K562 (cell line): ENCODE measurements at regions not wholly inside any gene's neighbourhood (a gene's known extent, or its start where the extent isn't known, plus 50 kb on each side); places are given as distances from the start of the nearest gene placed in this dataset.

Experiments
- ATAC-seq: fragments of 200-7000 bp; cut with Tn5 transposase; 3 replicates; pipeline ENCODE4 v1.9.1; 2020; ENCODE audit warnings: moderate library complexity
- BruUV-seq: library from RNA; stranded (reverse); fragments of 400-500 nt; replicated peaks from 2 replicates; lab custom pipeline; 2021; lab: Mats Ljungman, UMichigan
- CTCF ChIA-PET: fragments of 300-600 bp; formaldehyde crosslinking; extraction: SDS; loops from one replicate; lab custom pipeline; 2021; ENCODE audit warnings: low intra/inter-chr PET ratio; lab: Yijun Ruan, JAX
- POLR2A ChIA-PET: fragments of 300-600, 350-650 bp; sonication (Branson Sonifier 250); formaldehyde crosslinking; extraction: SDS; loops from one replicate; lab custom pipeline; 2021; ENCODE audit warnings: antibody characterized with exemption, inconsistent platforms; lab: Yijun Ruan, JAX
- DNase-seq, 4 experiments: peaks; one replicate each; pipeline versions ENCODE4 v3.0.0 to v3.0.0-alpha.2; 2011 to 2018; ENCODE audit warnings: low spot score in 3 of 4, mixed read lengths in 3 of 4; ENCODE audit errors: extremely low read depth in 1 of 4
- FAIRE-seq: peaks from 2 replicates; lab custom pipeline; 2011; peaks lifted over from hg19 to GRCh38; lab: Jason Lieb, UNC
- H2AFZ ChIP-seq: 2 replicates; pipeline ENCODE4 v1.6.0; 2011; ENCODE audit warnings: low read depth, low read length, control low read depth, inconsistent platforms
- H3K27ac ChIP-seq: fragments of 200-600 bp; 3 replicates; pipeline ENCODE4 v1.8.0; 2011; ENCODE audit warnings: low read depth, mild to moderate bottlenecking, control low read depth, inconsistent platforms, low read length, moderate library complexity, mixed read lengths; ENCODE audit errors: extremely low read depth
- H3K27me3 ChIP-seq, 2 experiments: fragments of 300-600 bp in 1 of 2; 2 replicates in 1 of 2; 3 replicates in 1 of 2; pipeline versions ENCODE4 v1.6.0 to v1.8.0; 2011; ENCODE audit warnings: inconsistent platforms in 2 of 2, low read length in 2 of 2, mild to moderate bottlenecking in 1 of 2, mixed read lengths in 1 of 2, moderate library complexity in 1 of 2; ENCODE audit not compliant: control insufficient read depth in 2 of 2, insufficient read depth in 2 of 2
- H3K36me3 ChIP-seq: fragments of 300-600 bp; 3 replicates; pipeline ENCODE4 v1.8.0; 2011; ENCODE audit warnings: mild to moderate bottlenecking, low read length, inconsistent platforms; ENCODE audit not compliant: control insufficient read depth, insufficient read depth
- H3K4me1 ChIP-seq, 2 experiments: fragments of 200-600 bp in 1 of 2; replicated peaks in 1 of 2; 2 replicates in 1 of 2; 3 replicates in 1 of 2; pipeline versions ENCODE4 v1.5.1 to v1.8.0; 2011; ENCODE audit warnings: inconsistent platforms in 2 of 2, low read length in 2 of 2, mild to moderate bottlenecking in 1 of 2, mixed read lengths in 1 of 2, moderate library complexity in 1 of 2; ENCODE audit not compliant: control insufficient read depth in 2 of 2, insufficient read depth in 2 of 2
- H3K4me2 ChIP-seq: 2 replicates; pipeline ENCODE4 v1.6.1; 2011; ENCODE audit warnings: low read length, control low read depth, inconsistent platforms, mixed read lengths; ENCODE audit not compliant: insufficient read depth
- H3K4me3 ChIP-seq: fragments of 200-600 bp; sonication (generic), shearing (Covaris generic); 2 replicates; pipeline ENCODE4 v1.5.1; 2016; ENCODE audit warnings: control low read depth, inconsistent platforms
- H3K79me2 ChIP-seq: fragments of 200-600 bp; 3 replicates; pipeline ENCODE4 v1.8.0; 2011; ENCODE audit warnings: low read length, inconsistent platforms; ENCODE audit not compliant: control insufficient read depth, insufficient read depth
- H3K9ac ChIP-seq, 2 experiments: 2 replicates each; pipeline versions ENCODE4 v1.6.0 to v1.6.1; 2011; ENCODE audit warnings: low read depth in 2 of 2, low read length in 2 of 2, control low read depth in 1 of 2, inconsistent platforms in 1 of 2, mild to moderate bottlenecking in 1 of 2, mixed read lengths in 1 of 2; ENCODE audit not compliant: insufficient read depth in 1 of 2
- H3K9me1 ChIP-seq: one replicate; pipeline ENCODE4 v1.6.0; 2011; ENCODE audit warnings: inconsistent platforms, mild to moderate bottlenecking, low read length, moderate library complexity; ENCODE audit not compliant: control insufficient read depth, insufficient read depth
- H3K9me3 ChIP-seq: replicated peaks from 2 replicates; pipeline ENCODE4 v1.5.1; 2011; ENCODE audit warnings: low read depth, low read length, inconsistent platforms; ENCODE audit not compliant: control insufficient read depth, insufficient read depth
- H4K20me1 ChIP-seq: replicated peaks from 2 replicates; pipeline ENCODE4 v1.6.1; 2011; ENCODE audit warnings: low read length, inconsistent platforms, mixed read lengths; ENCODE audit not compliant: control insufficient read depth, insufficient read depth
- CBFA2T2 ChIP-seq: fragments of 450-650 bp; conservative IDR thresholded peaks from 2 replicates; pipeline ENCODE4 v1.6.1; 2017; ENCODE audit warnings: mild to moderate bottlenecking
- MECOM ChIP-seq: fragments of 250-450 bp; sonication (Bioruptor Pico); IDR thresholded peaks from 2 replicates; pipeline ENCODE4 v1.8.0; 2022; ENCODE audit warnings: inconsistent platforms
- MEF2A ChIP-seq: IDR thresholded peaks from 2 replicates; pipeline ENCODE4 v1.6.1; 2011; ENCODE audit warnings: low read depth, mild to moderate bottlenecking, low read length, moderate library complexity; ENCODE audit not compliant: control insufficient read depth
- SRF ChIP-seq, 2 experiments: fragments of 250-450, 450-650 bp in 1 of 2; sonication (Bioruptor Pico) in 1 of 2; sonication (generic) in 1 of 2; formaldehyde crosslinking; IDR thresholded peaks; 2 replicates each; pipeline versions ENCODE4 v1.5.0 to v1.5.1; 2020 to 2022; ENCODE audit warnings: mild to moderate bottlenecking in 1 of 2, missing genetic modification reagents in 1 of 2
- STAT5B ChIP-seq: fragments of 250-450 bp; sonication (Bioruptor Pico); IDR thresholded peaks from 2 replicates; pipeline ENCODE4 v1.8.0; 2021; ENCODE audit warnings: mild to moderate bottlenecking, inconsistent platforms
- ZC3H8 ChIP-seq: fragments of 450-650 bp; IDR thresholded peaks from 2 replicates; pipeline ENCODE4 v1.6.1; 2017
- WGBS: fragments of 100-300 bp; shearing (Covaris generic); methylation state at CpG from one replicate; pipeline ENCODE4 v1.1.6; 2016; ENCODE audit warnings: low coverage, mixed read lengths; ENCODE audit not compliant: insufficient coverage; ENCODE audit errors: missing lambda C conversion rate; 5-methylcytosine and 5-hydroxymethylcytosine counted together
- in situ Hi-C: fragments of 300-500 bp; cut with MboI; formaldehyde crosslinking; loops from 4 replicates; pipeline ENCODE4 v1.15.0; 2018; ENCODE audit warnings: inconsistent platforms, mixed read lengths
- intact Hi-C: fragments of 100-400 bp; cut with micrococcal nuclease; formaldehyde crosslinking; loops from 2 replicates; pipeline ENCODE4 v1.14.2; 2022
- TF ChIP-seq, protein P1 (sequence below), 3 experiments: fragments of 200-800 bp in 1 of 3; fragments of 250-450 bp in 1 of 3; fragments of 450-650 bp in 1 of 3; sonication (Bioruptor Pico) in 1 of 3; sonication (Bioruptor generic) in 1 of 3; formaldehyde crosslinking in 1 of 3; IDR thresholded peaks; 2 replicates each; pipeline versions ENCODE4 v1.6.1 to v1.8.0; 2016 to 2022; ENCODE audit warnings: mild to moderate bottlenecking in 2 of 3, missing genetic modification characterization in 2 of 3, missing compliant biosample characterization in 1 of 3, moderate library complexity in 1 of 3
- TF ChIP-seq, protein P2 (sequence below): sonication (generic); formaldehyde crosslinking; IDR thresholded peaks from 2 replicates; pipeline ENCODE4 v1.8.0; 2023; ENCODE audit warnings: missing genetic modification reagents, mild to moderate bottlenecking, borderline replicate concordance
- TF ChIP-seq, protein P3 (sequence below), 2 experiments: fragments of 250-450 bp in 1 of 2; fragments of 450-650 bp in 1 of 2; sonication (Bioruptor Pico) in 1 of 2; IDR thresholded peaks; 2 replicates each; pipeline versions ENCODE4 v1.6.1 to v1.8.0; 2016 to 2021; ENCODE audit warnings: mild to moderate bottlenecking in 2 of 2, moderate library complexity in 2 of 2, missing compliant biosample characterization in 1 of 2, missing genetic modification characterization in 1 of 2

DNA sequence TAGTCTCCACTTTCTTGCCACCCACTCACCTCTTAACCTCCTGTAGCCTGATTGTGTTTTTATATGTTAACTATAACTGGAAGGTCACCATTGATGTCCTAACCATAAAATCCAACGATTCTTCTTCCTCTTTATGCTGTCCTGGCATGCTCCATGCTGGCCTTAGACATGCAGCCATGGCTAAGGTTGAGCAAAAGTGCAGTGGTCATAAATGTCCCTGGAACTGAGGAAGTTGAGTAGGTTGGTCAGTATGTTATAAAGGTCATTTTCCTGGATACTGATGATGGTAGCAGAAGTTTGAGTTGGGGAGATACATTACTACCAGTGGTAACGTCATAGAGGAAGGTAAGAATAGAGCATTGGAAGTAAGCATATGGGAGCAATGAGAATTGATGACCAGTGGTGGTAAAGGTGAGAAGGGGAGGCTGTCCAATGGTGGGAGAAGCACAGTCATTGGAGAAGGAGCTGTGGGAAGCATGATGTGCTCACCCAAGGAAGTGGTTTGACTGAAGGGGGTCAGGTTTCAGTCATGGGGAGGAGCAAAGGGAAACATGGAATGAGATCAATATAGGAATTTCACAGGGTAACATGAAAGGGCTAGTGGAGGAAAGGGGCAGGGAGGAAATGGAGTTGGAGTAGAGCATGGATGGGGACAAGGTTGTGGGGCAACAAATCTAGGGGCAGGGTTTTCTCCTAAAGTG lies 240.8 kb downstream of the DACT1 start (continued):
- TF ChIP-seq, protein P1, sequence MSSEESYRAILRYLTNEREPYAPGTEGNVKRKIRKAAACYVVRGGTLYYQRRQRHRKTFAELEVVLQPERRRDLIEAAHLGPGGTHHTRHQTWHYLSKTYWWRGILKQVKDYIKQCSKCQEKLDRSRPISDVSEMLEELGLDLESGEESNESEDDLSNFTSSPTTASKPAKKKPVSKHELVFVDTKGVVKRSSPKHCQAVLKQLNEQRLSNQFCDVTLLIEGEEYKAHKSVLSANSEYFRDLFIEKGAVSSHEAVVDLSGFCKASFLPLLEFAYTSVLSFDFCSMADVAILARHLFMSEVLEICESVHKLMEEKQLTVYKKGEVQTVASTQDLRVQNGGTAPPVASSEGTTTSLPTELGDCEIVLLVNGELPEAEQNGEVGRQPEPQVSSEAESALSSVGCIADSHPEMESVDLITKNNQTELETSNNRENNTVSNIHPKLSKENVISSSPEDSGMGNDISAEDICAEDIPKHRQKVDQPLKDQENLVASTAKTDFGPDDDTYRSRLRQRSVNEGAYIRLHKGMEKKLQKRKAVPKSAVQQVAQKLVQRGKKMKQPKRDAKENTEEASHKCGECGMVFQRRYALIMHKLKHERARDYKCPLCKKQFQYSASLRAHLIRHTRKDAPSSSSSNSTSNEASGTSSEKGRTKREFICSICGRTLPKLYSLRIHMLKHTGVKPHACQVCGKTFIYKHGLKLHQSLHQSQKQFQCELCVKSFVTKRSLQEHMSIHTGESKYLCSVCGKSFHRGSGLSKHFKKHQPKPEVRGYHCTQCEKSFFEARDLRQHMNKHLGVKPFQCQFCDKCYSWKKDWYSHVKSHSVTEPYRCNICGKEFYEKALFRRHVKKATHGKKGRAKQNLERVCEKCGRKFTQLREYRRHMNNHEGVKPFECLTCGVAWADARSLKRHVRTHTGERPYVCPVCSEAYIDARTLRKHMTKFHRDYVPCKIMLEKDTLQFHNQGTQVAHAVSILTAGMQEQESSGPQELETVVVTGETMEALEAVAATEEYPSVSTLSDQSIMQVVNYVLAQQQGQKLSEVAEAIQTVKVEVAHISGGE (CRISPR knock-in tag; IDR thresholded peaks at IDR 0.05): no peak

DNA sequence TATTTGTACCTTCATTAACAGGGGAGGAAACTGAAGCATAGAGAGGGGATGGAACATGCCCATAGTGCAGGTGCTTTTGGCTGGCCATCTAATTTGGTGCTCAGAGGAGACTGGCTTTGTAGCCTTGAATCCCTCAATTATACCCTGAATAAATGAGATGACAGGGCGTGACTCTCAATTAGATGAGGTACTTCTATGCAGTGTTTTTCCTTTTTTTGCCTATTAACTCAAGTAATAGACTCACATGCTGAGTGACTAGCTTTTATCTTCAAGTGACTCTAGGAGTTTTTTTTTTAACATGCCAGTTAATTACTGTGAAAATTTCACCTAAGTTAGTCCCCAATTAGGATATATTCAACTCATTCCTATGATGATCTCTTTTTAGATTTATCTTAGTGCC lies 243.7 kb downstream of the DACT1 start:
- Histone ChIP-seq H3K27me3 (no peaks in the 10 kb centered on the region), H3K4me3 (no peak overlapping the region), H3K9ac (no peak overlapping the region), H3K9me3 (no peaks in the 10 kb centered on the region), H4K20me1 (no peaks in the 10 kb centered on the region), H3K36me3 (no peaks in the 10 kb centered on the region), H3K79me2 (no peaks in the 10 kb centered on the region), H3K4me2 (no peak overlapping the region), H2AFZ (no peak overlapping the region), H3K27ac (no peak overlapping the region), H3K9me1 (no peaks in the 10 kb centered on the region), H3K4me1 (no peaks in the 10 kb centered on the region)
- DNase-seq (no peak), FAIRE-seq (no peak), ATAC-seq (no peak)
- intact Hi-C loops: no loop called here
- no TSS peak for BruUV-seq
- whole genome bisulfite sequencing: 0% methylated on average over 1 of the region's 1 CpG
- ChIA-PET POLR2A (no interaction called here), CTCF (no interaction called here)
- in situ Hi-C loops: no loop called here
- TF ChIP-seq ZC3H8 (no peak), CBFA2T2 (no peak), MECOM (CRISPR knock-in tag) (no peak), STAT5B (CRISPR knock-in tag) (no peak), MEF2A (no peak), SRF (CRISPR knock-in tag; IDR thresholded peaks at IDR 0.05) (no peak)
- TF ChIP-seq, protein P2, sequence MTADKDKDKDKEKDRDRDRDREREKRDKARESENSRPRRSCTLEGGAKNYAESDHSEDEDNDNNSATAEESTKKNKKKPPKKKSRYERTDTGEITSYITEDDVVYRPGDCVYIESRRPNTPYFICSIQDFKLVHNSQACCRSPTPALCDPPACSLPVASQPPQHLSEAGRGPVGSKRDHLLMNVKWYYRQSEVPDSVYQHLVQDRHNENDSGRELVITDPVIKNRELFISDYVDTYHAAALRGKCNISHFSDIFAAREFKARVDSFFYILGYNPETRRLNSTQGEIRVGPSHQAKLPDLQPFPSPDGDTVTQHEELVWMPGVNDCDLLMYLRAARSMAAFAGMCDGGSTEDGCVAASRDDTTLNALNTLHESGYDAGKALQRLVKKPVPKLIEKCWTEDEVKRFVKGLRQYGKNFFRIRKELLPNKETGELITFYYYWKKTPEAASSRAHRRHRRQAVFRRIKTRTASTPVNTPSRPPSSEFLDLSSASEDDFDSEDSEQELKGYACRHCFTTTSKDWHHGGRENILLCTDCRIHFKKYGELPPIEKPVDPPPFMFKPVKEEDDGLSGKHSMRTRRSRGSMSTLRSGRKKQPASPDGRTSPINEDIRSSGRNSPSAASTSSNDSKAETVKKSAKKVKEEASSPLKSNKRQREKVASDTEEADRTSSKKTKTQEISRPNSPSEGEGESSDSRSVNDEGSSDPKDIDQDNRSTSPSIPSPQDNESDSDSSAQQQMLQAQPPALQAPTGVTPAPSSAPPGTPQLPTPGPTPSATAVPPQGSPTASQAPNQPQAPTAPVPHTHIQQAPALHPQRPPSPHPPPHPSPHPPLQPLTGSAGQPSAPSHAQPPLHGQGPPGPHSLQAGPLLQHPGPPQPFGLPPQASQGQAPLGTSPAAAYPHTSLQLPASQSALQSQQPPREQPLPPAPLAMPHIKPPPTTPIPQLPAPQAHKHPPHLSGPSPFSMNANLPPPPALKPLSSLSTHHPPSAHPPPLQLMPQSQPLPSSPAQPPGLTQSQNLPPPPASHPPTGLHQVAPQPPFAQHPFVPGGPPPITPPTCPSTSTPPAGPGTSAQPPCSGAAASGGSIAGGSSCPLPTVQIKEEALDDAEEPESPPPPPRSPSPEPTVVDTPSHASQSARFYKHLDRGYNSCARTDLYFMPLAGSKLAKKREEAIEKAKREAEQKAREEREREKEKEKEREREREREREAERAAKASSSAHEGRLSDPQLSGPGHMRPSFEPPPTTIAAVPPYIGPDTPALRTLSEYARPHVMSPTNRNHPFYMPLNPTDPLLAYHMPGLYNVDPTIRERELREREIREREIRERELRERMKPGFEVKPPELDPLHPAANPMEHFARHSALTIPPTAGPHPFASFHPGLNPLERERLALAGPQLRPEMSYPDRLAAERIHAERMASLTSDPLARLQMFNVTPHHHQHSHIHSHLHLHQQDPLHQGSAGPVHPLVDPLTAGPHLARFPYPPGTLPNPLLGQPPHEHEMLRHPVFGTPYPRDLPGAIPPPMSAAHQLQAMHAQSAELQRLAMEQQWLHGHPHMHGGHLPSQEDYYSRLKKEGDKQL (CRISPR knock-in tag): no peak
- TF ChIP-seq, protein P3, sequence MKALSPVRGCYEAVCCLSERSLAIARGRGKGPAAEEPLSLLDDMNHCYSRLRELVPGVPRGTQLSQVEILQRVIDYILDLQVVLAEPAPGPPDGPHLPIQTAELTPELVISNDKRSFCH (CRISPR knock-in tag; IDR thresholded peaks at IDR 0.05): no peak
- TF ChIP-seq, protein P3 (tag; IDR thresholded peaks at IDR 0.05): no peak
